B cell (primary cell): ENCODE measurements at regions not wholly inside any gene's neighbourhood (a gene's known extent, or its start where the extent isn't known, plus 50 kb on each side); places are given as distances from the start of the nearest gene placed in this dataset.

Experiments
- ATAC-seq: fragments of 200-7000 bp; cut with Tn5 transposase; one replicate; pipeline ENCODE4 v1.10.0; 2021; ENCODE audit warnings: low read depth, mild to moderate bottlenecking, moderate number of reproducible peaks, moderate library complexity
- CTCF ChIA-PET: fragments of 350-600 bp; sonication (Branson Sonifier 250); formaldehyde crosslinking; loops from one replicate; lab custom pipeline; 2021; ENCODE audit warnings: antibody characterized with exemption, inconsistent platforms; lab: Charles Lee
- POLR2A ChIA-PET: fragments of 350-600 bp; sonication (Branson Sonifier 250); formaldehyde crosslinking; loops from one replicate; lab custom pipeline; 2021; ENCODE audit warnings: antibody characterized with exemption; lab: Charles Lee
- DNase-seq: peaks from one replicate; pipeline ENCODE4 v3.0.0; 2013
- H2AFZ ChIP-seq: 2 replicates; pipeline ENCODE4 v1.6.1; 2012; ENCODE audit warnings: mild to moderate bottlenecking, low read depth, low read length; ENCODE audit not compliant: insufficient read depth, poor library complexity, severe bottlenecking
- H3K27ac ChIP-seq, 2 donors: 1 replicate in 1 of 2; 2 replicates in 1 of 2; pipeline ENCODE4 v1.5.1; 2012 to 2013; ENCODE audit warnings: low read length in 2 of 2, mild to moderate bottlenecking in 2 of 2, moderate library complexity in 1 of 2
- H3K27me3 ChIP-seq, 4 experiments: fragments of 200-600 bp in 1 of 4; sonication (generic) in 1 of 4; replicated peaks in 1 of 4; 1 replicate in 2 of 4; 2 replicates in 2 of 4; pipeline versions ENCODE4 v1.6.1 to v1.7.0; 2013 to 2016; ENCODE audit warnings: low read length in 3 of 4, mild to moderate bottlenecking in 2 of 4, mixed read lengths in 1 of 4, moderate library complexity in 1 of 4; ENCODE audit not compliant: insufficient read depth in 4 of 4, control insufficient read depth in 3 of 4; ENCODE audit errors: control extremely low read depth in 1 of 4
- H3K36me3 ChIP-seq, 2 experiments: replicated peaks in 1 of 2; 1 replicate in 1 of 2; 2 replicates in 1 of 2; pipeline versions ENCODE4 v1.6.1 to v1.7.1; 2013; ENCODE audit warnings: low read length in 1 of 2; ENCODE audit not compliant: insufficient read depth in 2 of 2, control insufficient read depth in 1 of 2; ENCODE audit errors: control extremely low read depth in 1 of 2, extremely low read depth in 1 of 2
- H3K4me1 ChIP-seq, 2 donors: fragments of 200-600 bp in 1 of 2; sonication (generic) in 1 of 2; 1 replicate in 1 of 2; 2 replicates in 1 of 2; pipeline versions ENCODE4 v1.5.1 to v1.6.1; 2013 to 2017; ENCODE audit warnings: low read length in 2 of 2; ENCODE audit not compliant: control insufficient read depth in 2 of 2, insufficient read depth in 2 of 2
- H3K4me2 ChIP-seq: replicated peaks from 2 replicates; pipeline ENCODE3; 2012; ENCODE audit warnings: mild to moderate bottlenecking, low read depth, low read length; ENCODE audit not compliant: poor library complexity, severe bottlenecking
- H3K4me3 ChIP-seq, 5 experiments: fragments of 200-600 bp in 1 of 5; sonication (generic) in 1 of 5; 1 replicate in 3 of 5; 2 replicates in 2 of 5; pipeline versions ENCODE4 v1.5.1 to v1.7.0; 2011 to 2016; ENCODE audit warnings: low read length in 4 of 5, mild to moderate bottlenecking in 4 of 5, low read depth in 2 of 5, control low read depth in 1 of 5, moderate library complexity in 1 of 5; ENCODE audit not compliant: insufficient read depth in 1 of 5; ENCODE audit errors: control extremely low read depth in 1 of 5, extremely low read depth in 1 of 5
- H3K79me2 ChIP-seq: fragments of 200-600 bp; sonication (generic); one replicate; pipeline ENCODE4 v1.6.0; 2016; ENCODE audit warnings: low read length; ENCODE audit not compliant: control insufficient read depth, insufficient read depth
- H3K9ac ChIP-seq: fragments of 200-600 bp; sonication (generic); 2 replicates; pipeline ENCODE4 v1.6.1; 2017; ENCODE audit warnings: mild to moderate bottlenecking, low read length, moderate library complexity
- H3K9me3 ChIP-seq, 3 donors: one replicate each; pipeline versions ENCODE4 v1.6.1 to v1.7.1; 2013; ENCODE audit warnings: low read length in 2 of 3; ENCODE audit not compliant: control insufficient read depth in 2 of 3, insufficient read depth in 1 of 3; ENCODE audit errors: control extremely low read depth in 1 of 3
- H4K20me1 ChIP-seq: 2 replicates; pipeline ENCODE4 v1.6.0; 2012; ENCODE audit warnings: mild to moderate bottlenecking, low read length; ENCODE audit not compliant: insufficient read depth, control insufficient read depth, poor library complexity, severe bottlenecking
- H3K27ac Mint-ChIP-seq: one replicate; pipeline ENCODE4 v1.8.0; 2021; ENCODE audit warnings: mixed read lengths
- H3K27me3 Mint-ChIP-seq: one replicate; pipeline ENCODE4 v1.8.0; 2021; ENCODE audit warnings: mixed read lengths
- H3K4me1 Mint-ChIP-seq: one replicate; pipeline ENCODE4 v1.8.0; 2021; ENCODE audit warnings: mixed read lengths
- H3K4me3 Mint-ChIP-seq: one replicate; pipeline ENCODE4 v1.8.0; 2021; ENCODE audit warnings: mixed read lengths
- H3K9me3 Mint-ChIP-seq: one replicate; pipeline ENCODE4 v1.8.0; 2022; ENCODE audit warnings: mixed read lengths; ENCODE audit not compliant: insufficient read depth
- EZH2 ChIP-seq: IDR thresholded peaks from 2 replicates; pipeline ENCODE4 v1.6.1; 2012; ENCODE audit warnings: borderline replicate concordance, low read depth, mild to moderate bottlenecking, moderate library complexity, low read length; ENCODE audit not compliant: insufficient read depth, poor library complexity, severe bottlenecking
- WGBS: methylation state at CpG from one replicate; pipeline ENCODE4 v1.1.5; 2013; ENCODE audit warnings: missing lambda C conversion rate; ENCODE audit not compliant: insufficient coverage; 5-methylcytosine and 5-hydroxymethylcytosine counted together
- intact Hi-C: fragments of 100-400 bp; cut with micrococcal nuclease; formaldehyde crosslinking; loops from one replicate; pipeline ENCODE4 v1.10.0; 2022
- TF ChIP-seq, protein P1 (sequence below): fragments of 200-600 bp; IDR thresholded peaks from one replicate; pipeline ENCODE4 v1.8.0; 2022; ENCODE audit warnings: antibody characterized with exemption, mild to moderate bottlenecking

DNA sequence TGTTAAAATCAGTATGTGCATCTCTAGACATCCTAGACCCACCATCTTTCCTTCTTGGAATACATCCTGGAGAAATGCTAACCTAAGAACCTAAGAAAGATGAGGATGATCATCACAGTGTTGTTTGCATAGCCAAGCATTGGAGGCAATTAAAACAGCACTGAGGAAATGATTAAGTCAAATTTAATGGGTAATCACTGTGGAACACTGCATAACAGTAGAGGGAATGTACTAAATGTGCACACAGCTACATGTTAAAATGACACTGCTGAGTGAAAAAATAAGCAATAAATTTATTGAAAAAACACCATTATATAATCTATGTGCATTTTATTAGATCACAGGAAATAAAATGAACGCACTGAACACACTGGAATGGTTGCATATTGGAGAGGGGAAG, 987.1 kb upstream of the SEL1L start:
- Histone ChIP-seq H4K20me1 (no peaks in the 10 kb centered on the region), H3K4me1 (no peaks in the 10 kb centered on the region), H3K27ac (no peak overlapping the region), H3K79me2 (no peaks in the 10 kb centered on the region), H3K4me3 (no peak overlapping the region), H2AFZ (no peak overlapping the region), H3K9me3 (peaks cover 0 to 5% (median 2%) of the 10 kb centered on the region in 3 donors), H3K4me2 (no peak overlapping the region), H3K36me3 (no peaks in the 10 kb centered on the region), H3K9ac (no peak overlapping the region), H3K27me3 (no peaks in the 10 kb centered on the region)
- Mint-ChIP-seq H3K4me3 (no peak overlapping the region), H3K4me1 (no peaks in the 10 kb centered on the region), H3K9me3 (peaks cover 10% of the 10 kb centered on the region), H3K27ac (no peak overlapping the region), H3K27me3 (no peaks in the 10 kb centered on the region)
- intact Hi-C loops: no loop called here
- CTCF ChIA-PET: no interaction called here
- no peak for ATAC-seq
- TF ChIP-seq EZH2: no peak
- TF ChIP-seq, protein P1, sequence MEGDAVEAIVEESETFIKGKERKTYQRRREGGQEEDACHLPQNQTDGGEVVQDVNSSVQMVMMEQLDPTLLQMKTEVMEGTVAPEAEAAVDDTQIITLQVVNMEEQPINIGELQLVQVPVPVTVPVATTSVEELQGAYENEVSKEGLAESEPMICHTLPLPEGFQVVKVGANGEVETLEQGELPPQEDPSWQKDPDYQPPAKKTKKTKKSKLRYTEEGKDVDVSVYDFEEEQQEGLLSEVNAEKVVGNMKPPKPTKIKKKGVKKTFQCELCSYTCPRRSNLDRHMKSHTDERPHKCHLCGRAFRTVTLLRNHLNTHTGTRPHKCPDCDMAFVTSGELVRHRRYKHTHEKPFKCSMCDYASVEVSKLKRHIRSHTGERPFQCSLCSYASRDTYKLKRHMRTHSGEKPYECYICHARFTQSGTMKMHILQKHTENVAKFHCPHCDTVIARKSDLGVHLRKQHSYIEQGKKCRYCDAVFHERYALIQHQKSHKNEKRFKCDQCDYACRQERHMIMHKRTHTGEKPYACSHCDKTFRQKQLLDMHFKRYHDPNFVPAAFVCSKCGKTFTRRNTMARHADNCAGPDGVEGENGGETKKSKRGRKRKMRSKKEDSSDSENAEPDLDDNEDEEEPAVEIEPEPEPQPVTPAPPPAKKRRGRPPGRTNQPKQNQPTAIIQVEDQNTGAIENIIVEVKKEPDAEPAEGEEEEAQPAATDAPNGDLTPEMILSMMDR: no peak
- DNase-seq: no peak
- POLR2A ChIA-PET: no interaction called here
- WGBS: no CpG with 5 or more reads among the region's 1 CpG

DNA sequence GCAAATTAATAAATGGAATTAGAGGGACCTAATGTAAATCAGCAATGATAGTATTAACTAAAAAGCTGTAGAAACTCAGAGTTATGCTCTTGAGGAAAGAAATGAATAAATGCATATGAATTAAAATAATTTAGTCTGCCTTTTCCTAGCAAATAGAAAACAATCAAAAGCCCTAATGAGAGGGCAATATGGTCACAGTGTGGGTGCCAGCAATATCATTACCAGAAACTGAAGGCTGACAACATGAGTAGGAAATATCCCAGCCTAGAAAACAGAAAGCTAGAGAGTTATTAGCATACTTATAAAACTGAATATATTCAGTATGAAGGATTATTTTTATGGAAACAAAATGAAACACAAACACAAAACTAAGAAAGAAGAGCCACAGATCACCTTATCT, 987.5 kb upstream of the SEL1L start:
- no peak overlapping the region for H3K27ac Mint-ChIP-seq

More for the DNA sequence above, 987.5 kb upstream of the SEL1L start:
- H3K79me2 ChIP-seq: no peaks in the 10 kb centered on the region
- POLR2A ChIA-PET: no interaction called here
- H2AFZ ChIP-seq: no peak overlapping the region
- no peaks in the 10 kb centered on the region for H4K20me1 ChIP-seq
- no peak overlapping the region for H3K4me3 ChIP-seq
- H3K4me2 ChIP-seq: no peak overlapping the region
- H3K27me3 Mint-ChIP-seq: no peaks in the 10 kb centered on the region
- no peak for ATAC-seq
- TF ChIP-seq, protein P1: no peak
- TF ChIP-seq EZH2: no peak
- H3K27me3 ChIP-seq: no peaks in the 10 kb centered on the region
- no peak overlapping the region for H3K4me3 Mint-ChIP-seq
- CTCF ChIA-PET: no interaction called here
- DNase-seq: no peak
- no peaks in the 10 kb centered on the region for H3K36me3 ChIP-seq
- H3K4me1 Mint-ChIP-seq: no peaks in the 10 kb centered on the region
- no peak overlapping the region for H3K27ac ChIP-seq
- H3K9ac ChIP-seq: no peak overlapping the region
- no peaks in the 10 kb centered on the region for H3K4me1 ChIP-seq
- intact Hi-C loops: no loop called here
- peaks cover 0 to 5% (median 2%) of the 10 kb centered on the region in 3 donors for H3K9me3 ChIP-seq
- H3K9me3 Mint-ChIP-seq: peaks cover 10% of the 10 kb centered on the region
